DMS153 (cell line): ENCODE measurements at regions not wholly inside any gene's neighbourhood (a gene's known extent, or its start where the extent isn't known, plus 50 kb on each side); places are given as distances from the start of the nearest gene placed in this dataset.
"Not testable (repeated sequence)": the region's sequence is repeated elsewhere in the genome, so short reads cannot be mapped to it uniquely, and the experiment has no call there.

Experiments used
- DNase-seq: peaks from one replicate; lab custom pipeline; 2025; lab: John Stamatoyannopoulos, UW

GRCh38 chr14:43166163-43166562 lies 1340.9 kb downstream of the FSCB start:
- no peak for DNase-seq

DNA sequence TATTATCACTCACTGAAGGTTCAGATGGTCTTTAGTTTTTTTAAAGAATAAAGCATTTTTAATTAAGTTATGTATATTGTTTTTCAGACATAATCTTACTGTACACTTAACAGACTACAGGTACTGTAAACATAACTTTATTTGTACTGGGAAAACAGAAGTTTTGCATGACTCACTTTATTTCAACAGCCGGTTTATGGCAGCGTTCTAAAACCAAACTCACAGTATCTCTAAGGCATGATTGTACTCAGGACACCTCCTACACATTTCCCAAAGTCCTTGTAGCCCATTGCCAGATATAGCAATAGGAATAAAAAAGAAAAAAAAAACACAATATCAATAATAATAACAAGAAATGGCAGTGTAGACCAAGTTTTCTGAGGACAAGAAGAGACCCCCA lies 1341.4 kb downstream of the FSCB start:
- no peak for DNase-seq

DNA sequence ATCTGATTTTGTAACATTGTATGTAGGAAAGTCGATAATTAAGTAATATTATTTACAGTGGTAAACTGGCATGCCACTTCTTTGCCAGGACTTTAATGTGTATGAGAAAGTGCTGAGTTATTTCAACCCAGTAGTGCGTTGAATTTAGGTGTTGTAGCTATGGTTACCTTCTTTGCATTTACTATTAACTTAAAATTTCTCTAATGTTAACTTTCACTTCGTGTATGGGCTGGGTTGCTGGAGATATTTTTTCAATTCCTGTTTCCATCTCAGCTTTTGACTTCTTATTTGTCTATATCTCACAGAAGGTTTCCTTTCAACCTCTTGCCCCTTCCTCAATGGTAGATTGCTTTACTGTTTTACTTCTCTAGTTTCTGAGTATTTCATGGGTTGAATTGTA lies 1345.6 kb downstream of the FSCB start:
- DNase-seq = no peak

GRCh38 chr14:43157661-43158060 lies 1349.4 kb downstream of the FSCB start:
- DNase-seq = no peak

GRCh38 chr14:43155924-43156323 lies 1351.2 kb downstream of the FSCB start:
- no peak for DNase-seq

- DNase-seq = no peak
Observed at GRCh38 chr14:43155258-43155657, 1351.8 kb downstream of the FSCB start.

DNA sequence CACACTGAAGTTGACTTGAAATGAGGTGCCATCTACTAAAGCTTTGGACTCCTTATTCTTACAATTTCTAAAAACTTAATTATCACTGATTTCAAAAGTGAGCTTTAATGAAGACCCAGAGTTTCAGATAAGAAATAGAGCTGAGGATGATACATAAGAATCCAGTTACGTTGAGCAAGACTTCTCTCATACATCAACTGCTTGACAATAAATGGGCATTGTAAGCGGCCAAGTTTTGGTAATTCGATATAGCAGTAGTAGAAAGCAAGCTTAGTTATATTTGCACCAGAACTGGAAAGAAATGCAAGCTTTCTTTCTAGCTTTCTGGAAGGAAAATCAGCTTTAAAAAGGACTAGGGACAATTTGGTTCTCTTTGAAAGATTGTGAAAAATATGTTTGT lies 1359.6 kb downstream of the FSCB start:
- no peak for DNase-seq

GRCh38 chr14:43145361-43145760 lies 1361.7 kb downstream of the FSCB start:
- DNase-seq = no peak

DNA sequence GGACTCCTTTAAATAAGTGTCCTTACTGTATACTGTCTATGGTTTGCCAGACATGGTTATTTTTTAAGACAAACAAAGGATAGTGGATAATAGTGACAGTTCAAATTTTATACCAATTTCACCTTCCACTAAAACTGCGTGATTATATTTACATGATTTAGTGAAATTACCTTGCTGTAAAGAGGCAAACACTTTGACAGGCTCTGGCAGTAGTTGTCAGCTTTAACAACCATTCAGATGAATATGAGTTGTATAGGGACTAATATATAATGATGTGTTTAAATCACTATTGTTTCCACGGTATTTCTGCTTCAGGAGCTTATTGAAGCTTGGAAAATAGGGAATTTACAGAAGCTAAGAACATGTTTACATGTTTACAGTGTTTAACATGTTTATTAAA lies 1364.0 kb downstream of the FSCB start:
- DNase-seq = no peak

- DNase-seq = no peak
Observed at GRCh38 chr14:43141636-43142191, 1365.4 kb downstream of the FSCB start.

GRCh38 chr14:43140453-43140852 lies 1366.6 kb downstream of the FSCB start:
- no peak for DNase-seq

DNA sequence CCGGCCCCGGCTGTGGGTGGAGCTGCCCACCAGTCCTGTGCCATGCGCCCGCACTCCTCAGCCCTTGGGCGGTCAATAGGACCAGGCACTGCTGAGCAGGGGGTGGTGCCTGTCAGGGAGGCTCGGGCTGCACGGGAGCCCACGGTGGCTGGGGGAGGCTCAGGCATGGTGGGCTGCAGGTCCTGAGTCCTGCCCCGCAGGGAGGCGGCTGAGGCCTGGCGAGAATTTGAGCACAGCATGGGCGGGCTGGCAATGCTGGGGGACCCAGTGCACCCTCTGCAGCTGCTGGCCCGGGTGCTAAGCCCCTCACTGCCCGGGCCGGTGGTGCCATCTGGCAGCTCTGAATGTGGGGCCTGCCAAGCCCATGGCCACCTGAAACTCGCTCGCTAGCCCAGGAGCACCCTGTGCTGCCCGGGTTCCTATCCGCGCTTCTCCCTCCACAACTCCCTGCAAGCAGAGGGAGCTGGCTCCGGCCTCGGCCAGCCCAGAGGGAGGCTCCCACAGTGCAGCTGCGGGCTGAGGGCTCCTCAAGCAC lies 1371.1 kb downstream of the FSCB start:
- DNase-seq = no peak

GRCh38 chr14:43132441-43132840 lies 1374.6 kb downstream of the FSCB start:
- no peak for DNase-seq

DNA sequence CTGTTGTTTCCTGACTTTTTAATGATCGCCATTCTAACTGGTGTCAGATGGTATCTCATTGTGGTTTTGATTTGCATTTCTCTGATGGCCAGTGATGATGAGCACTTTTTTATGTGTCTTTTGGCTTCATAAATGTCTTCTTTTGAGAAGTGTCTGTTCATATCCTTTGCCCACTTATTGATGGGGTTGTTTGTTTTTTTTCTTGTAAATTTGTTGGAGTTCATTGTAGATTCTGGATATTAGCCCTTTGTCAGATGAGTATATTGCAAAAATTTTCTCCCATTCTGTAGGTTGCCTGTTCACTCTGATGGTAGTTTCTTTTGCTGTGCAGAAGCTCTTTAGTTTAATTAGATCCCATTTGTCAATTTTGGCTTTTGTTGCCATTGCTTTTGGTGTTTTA lies 1378.7 kb downstream of the FSCB start:
- DNase-seq = not testable (repeated sequence)

DNA sequence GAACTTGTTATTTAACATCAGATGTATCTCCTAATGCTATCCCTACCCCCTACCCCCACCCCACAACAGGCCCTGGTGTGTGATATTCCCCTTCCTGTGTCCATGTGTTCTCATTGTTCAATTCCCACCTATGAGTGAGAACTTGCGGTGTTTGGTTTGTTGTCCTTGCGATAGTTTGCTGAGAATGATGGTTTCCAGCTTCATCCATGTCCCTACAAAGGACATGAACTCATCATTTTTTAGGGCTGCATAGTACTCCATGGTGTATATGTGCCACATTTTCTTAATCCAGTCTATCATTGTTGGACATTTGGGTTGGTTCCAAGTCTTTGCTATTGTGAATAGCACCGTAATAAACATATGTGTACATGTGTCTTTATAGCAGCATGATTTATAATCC lies 1379.2 kb downstream of the FSCB start:
- DNase-seq = not testable (repeated sequence)

- DNase-seq = no peak
Observed at GRCh38 chr14:43123544-43123943, 1383.5 kb downstream of the FSCB start.

- DNase-seq = no peak
Observed at GRCh38 chr14:43119672-43120071, 1387.4 kb downstream of the FSCB start.

DNA sequence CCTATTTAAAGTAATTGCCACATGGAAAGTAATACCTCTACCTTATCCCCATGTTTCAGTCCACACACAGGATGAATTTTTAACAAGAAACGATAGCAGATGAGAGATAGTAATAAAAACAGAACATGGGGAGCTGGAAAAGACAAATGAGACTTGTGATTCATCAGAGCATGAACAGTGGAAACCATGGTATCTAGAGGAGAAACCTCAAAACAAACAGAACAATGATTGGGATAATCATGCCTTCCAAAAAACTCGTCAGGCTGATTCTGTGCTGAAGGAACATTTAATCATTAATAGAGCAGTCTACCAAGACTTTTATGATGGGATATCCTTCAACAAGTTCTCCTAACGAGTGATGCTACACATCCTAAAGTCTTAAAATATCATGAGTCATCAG lies 1390.7 kb downstream of the FSCB start:
- DNase-seq = no peak

DNA sequence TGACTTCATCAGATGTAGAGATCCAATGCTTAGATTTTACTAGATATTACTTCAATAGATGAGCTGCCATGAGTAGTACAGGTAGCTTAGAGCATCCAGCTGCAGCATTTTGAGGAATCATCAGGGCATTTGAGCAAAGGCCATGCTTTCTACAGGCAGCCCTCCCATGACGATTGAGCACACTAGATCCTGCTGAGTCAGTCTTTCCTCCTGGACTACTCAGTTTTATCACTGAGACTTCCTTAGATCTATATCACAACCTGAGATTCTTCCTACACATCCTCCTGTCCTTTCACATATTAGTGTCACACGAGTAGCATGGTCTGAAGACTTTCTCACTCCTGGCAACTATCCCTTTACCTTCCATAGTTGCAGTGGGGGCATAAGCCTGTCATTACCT lies 1401.8 kb downstream of the FSCB start:
- no peak for DNase-seq

DNA sequence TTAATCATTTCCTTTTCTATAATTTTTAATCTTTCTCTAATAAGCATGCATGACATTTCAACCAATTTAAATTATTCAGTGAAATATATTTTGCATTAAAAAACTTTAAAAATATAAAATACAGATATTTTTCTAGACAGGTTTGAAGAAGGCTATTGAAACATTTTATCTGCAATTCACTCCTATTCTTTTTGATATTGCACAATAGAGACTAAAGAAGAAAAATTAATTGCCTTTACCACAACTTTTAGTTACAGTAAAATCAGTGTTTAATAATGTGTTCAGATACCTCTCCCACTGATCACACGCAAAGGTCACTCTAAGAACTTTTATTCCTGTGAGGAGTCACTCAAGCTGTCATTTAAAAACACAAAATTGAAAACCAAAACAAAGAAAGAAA lies 1416.7 kb downstream of the FSCB start:
- DNase-seq = no peak

DNA sequence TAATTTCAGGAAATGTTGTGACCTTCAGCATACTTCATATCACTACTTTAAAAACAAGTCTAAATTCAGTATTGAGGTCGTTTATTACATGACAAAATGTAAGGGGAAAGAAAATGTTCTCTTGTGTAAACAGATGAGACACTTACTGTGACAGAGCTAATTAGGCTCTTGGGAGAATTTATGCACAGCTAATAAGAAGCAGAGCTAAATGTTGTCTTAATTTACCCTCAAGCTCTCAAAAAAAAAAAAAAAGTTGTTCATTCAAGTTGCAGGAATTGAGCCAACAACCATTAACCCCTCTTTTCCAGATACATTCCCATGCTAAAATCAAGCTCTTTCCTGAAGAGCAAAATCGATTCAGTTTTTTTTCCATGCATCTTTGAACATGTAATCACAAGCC lies 1419.4 kb downstream of the FSCB start:
- peak; percentile 16 for DNase-seq

DNA sequence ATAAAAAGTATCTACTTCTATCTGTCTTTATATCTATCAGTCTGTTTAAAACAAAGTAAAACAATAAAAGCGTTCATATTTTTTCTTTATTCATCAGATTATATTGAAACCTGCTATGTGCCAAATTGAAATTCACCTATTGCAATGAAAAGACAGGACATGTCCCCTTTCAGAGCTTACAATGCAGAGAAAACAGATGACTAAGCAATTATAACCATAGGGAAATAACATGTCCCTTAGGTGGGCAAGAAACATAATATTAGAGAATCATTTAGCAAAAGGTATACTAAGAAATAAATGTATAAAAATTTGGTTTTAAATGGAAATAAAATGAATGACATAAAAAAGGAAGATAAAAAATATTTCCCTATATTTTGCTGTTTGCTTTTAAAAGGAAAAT lies 1421.3 kb downstream of the FSCB start:
- DNase-seq = no peak

- not testable (repeated sequence) for DNase-seq
Observed at GRCh38 chr14:43067372-43067771, 1439.7 kb downstream of the FSCB start.

DNA sequence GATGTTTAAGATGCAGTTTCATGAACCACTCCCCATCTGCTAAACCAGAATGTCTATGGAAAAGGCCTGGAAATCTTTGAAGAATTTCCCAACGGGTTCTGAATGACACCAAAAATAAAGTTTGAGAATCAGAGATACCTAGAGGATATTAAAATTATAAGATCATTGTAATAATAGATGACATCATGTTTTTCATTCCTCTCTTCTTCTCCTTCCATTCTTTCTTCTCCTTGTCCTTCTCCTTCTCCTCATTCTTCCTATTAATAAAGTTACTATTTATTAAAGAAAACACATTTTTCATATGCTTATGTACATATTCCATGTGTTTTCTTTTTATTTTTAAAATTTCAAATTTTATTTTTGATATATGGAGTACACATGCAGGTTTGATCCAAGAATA lies 1449.4 kb downstream of the LRFN5 start:
- DNase-seq = no peak

DNA sequence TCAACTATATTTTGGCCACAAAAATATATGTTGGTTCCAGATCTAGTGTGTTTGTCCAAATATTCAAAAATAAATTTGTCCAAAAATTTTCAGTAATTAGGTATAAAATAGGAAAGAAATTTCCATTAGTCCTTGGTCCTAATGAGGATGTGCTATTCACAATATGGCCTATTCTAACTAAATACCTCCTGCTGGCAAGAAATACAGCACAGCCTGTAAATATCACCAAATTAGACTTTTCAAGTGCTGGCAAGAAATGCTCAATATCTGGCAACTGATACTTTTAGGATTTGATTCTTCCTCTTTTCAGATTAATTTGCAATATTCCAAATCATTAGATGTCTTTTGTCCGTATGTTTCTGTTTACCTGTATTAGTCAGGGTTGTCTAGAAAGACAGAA lies 1446.2 kb downstream of the LRFN5 start:
- no peak for DNase-seq
